GM20431 (cell line): ENCODE measurements at regions not wholly inside any gene's neighbourhood (a gene's known extent, or its start where the extent isn't known, plus 50 kb on each side); places are given as distances from the start of the nearest gene placed in this dataset.
"Not testable (repeated sequence)": the region's sequence is repeated elsewhere in the genome, so short reads cannot be mapped to it uniquely, and the experiment has no call there.

ENCODE experiments used
- in situ Hi-C: fragments of 300-500 bp; cut with MseI, MboI; formaldehyde crosslinking; loops from one replicate; pipeline ENCODE4 v1.15.0; 2020; ENCODE audit warnings: low sequenced_read_pairs; ENCODE audit not compliant: unreplicated experiment

DNA sequence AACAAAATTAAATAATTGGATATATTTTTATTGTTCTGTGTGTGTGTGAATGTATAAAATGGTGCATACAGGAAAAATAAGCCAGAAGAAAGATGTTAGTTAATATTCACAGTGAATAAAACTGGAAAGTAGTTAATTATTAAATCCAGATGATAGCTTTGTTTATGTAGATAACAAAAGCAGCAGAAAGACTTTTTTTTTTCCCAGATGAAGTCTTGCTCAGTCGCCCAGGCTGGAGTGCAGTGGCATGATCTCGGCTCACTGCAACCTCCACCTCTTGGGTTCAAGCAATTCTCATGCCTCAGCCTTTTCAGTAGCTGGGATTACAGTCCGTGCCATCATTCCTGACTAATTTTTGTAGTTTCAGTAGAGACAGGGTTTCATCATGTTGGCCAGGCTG is 140.1 kb downstream of the ZNF486 start:
- in situ Hi-C loops = no loop called here

DNA sequence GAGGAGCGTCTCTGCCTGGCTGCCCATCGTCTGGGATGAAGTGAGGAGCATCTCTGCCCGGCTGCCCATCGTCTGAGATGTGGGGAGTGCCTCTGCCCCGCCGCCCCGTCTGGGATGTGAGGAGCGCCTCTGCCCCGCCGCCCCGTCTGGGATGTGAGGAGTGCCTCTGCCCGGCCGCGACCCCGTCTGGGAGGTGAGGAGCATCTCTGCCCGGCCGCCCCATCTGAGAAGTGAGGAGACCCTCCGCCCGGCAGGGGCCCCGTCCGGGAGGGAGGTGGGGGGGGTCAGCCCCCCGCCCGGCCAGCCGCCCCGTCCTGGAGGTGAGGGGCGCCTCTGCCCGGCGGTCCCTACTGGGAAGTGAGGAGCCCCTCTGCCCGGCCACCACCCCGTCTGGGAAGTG is 129.3 kb downstream of the ZNF486 start:
- in situ Hi-C loops = loop anchor here (25.0 kb wide), 1 partner anchor 759 kb away; the partner anchor contains the start of genes CILP2 and YJEFN3

DNA sequence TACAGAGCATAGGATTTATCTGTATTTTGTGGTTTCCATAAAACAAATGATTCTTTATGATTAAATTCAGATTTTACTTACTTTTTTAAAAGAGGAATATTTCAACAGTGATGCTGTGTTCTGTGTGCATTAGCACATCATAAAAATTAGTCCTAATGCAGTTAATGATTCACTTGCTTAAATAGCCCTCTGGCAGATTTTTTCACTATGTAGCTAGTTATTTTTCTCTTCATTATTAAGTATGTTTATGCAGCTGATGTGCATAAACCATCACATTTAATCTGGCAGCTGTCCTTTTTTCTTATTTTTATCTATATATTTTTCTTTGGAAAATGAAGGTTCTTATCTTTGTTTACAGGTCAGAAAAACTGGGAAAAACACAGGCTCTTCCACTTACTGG is 127.2 kb downstream of the ZNF486 start:
- in situ Hi-C loops = loop anchor here (25.0 kb wide), 1 partner anchor 757 kb away; the partner anchor contains the start of genes CILP2 and YJEFN3

- in situ Hi-C loops = loop anchor here (25.0 kb wide), 1 partner anchor 755 kb away; the partner anchor contains the start of genes CILP2 and YJEFN3
These were observed 125.5 kb downstream of the ZNF486 start for GRCh38 chr19:20292520-20292919.

DNA sequence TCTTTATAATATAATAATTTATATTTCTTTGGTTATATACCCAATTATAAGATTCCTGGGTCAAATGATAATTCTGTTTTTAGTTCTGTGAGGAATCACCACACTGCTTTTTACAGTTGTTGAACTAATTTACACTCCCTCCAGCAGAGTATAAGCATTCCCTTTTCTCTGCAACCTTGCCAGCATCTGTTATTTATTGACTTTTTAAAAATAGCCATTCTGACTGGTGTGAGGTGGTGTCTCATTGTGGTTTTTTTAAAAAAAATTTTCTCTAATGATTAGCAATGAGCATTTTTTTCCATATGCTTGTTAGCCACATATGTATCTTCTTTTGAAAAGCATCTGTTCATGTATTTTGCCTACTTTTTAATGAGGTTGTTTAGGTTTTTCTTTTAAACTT is 122.2 kb downstream of the ZNF486 start:
- in situ Hi-C loops = loop anchor here (25.0 kb wide), 1 partner anchor 752 kb away; the partner anchor contains the start of genes CILP2 and YJEFN3

- in situ Hi-C loops = loop anchor here (25.0 kb wide), 1 partner anchor 750 kb away; the partner anchor contains the start of genes CILP2 and YJEFN3
These were observed 120.1 kb downstream of the ZNF486 start for GRCh38 chr19:20287070-20287469.

- in situ Hi-C loops = loop anchor here (25.0 kb wide), 1 partner anchor 749 kb away; the partner anchor contains the start of genes CILP2 and YJEFN3
These were observed 118.9 kb downstream of the ZNF486 start for GRCh38 chr19:20285876-20286275.

DNA sequence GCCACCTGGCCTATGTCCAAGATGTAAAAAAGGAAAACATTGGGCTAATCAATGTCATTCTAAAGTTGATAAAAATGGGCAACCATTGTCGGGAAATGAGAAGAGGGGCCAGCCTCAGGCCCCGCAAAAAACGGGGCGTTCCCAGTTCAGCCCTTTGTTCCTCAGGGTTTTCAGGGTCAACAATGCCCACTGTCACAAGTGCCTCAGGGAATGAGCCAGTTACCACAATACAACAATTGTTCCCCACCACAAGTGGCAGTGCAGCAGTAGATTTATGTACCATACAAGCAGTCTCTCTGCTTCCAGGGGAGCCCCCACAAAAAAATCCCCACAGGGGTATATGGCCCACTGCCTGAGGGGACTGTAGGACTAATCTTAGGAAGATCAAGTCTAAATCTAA is 112.5 kb downstream of the ZNF486 start:
- in situ Hi-C loops = loop anchor here (25.0 kb wide), 1 partner anchor 742 kb away; the partner anchor contains the start of genes CILP2 and YJEFN3

DNA sequence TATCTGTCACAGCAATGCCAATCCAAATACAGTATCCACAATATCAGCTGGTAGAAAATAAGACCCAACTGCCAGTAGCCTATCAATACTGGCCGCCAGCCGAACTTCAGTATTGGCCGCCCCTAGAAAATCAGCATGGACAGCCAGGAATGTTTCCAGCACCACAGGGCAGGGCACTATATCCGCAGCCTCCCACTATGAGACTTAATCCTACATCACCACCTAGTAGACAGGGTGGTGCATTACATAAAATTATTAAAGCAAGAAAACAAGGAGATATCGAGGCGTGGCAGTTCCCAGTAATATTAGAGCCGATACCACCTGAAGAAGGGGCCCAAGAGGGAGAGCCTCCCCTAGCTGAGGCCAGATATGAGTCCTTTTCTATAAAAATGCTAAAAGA is 111.3 kb downstream of the ZNF486 start:
- in situ Hi-C loops = loop anchor here (25.0 kb wide), 1 partner anchor 741 kb away; the partner anchor contains the start of genes CILP2 and YJEFN3

DNA sequence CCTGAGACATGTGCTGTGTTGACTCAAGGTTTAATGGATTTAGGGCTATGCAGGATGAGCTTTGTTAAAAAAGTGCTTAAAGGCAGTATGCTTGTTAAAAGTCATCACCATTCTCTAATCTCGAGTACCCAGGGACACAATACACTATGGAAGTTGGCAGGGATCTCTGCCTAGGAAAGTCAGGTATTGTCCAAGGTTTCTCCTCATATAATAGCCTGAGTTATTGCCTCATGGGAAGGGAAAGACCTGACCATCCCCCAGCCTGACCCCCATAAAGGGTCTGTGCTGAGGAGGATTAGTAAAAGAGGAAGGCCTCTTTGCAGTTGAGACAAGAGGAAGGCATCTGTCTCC is 109.7 kb downstream of the ZNF486 start:
- in situ Hi-C loops = loop anchor here (25.0 kb wide), 1 partner anchor 739 kb away; the partner anchor contains the start of genes CILP2 and YJEFN3

GRCh38 chr19:20276011-20276731 is 109.2 kb downstream of the ZNF486 start:
- in situ Hi-C loops = loop anchor here (25.0 kb wide), 1 partner anchor 739 kb away; the partner anchor contains the start of genes CILP2 and YJEFN3

- in situ Hi-C loops = no loop called here
These were observed 107.0 kb downstream of the ZNF486 start for GRCh38 chr19:20273951-20274570.

- in situ Hi-C loops = no loop called here
These were observed 106.4 kb downstream of the ZNF486 start for GRCh38 chr19:20273376-20273775.

GRCh38 chr19:20272627-20273010 is 105.6 kb downstream of the ZNF486 start:
- in situ Hi-C loops = not testable (repeated sequence)

DNA sequence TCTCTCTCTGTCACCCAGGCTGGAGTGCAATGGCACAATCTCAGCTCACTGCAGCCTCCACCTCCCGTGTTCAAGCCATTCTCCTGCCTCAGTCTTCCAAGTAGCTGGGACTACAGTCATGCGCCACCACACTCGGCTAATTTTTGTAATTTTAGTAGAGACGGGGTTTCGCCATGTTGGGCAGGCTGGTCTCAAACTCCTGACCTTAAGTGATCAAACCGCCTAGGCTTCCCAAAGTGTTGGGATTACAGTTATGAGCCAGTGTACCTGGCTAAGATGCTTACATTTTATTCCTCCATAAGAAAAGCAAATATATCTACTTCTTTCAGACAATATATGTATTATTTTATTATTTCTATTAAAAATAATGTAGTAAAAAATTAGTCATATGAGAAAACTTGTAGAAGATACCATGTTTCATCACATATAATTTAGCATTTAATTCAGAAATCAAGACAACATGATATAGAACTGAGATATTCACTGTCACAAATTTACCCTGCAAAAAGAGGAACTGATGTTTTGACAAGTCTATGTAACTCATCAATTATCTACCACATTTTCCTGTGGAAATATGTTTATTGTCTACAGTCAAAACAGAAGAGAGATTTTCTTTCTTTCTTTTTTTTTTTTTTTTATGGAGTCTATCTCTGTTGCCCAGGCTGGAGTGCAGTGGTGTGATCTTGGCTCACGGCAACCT is 105.1 kb downstream of the ZNF486 start:
- in situ Hi-C loops = not testable (repeated sequence)

DNA sequence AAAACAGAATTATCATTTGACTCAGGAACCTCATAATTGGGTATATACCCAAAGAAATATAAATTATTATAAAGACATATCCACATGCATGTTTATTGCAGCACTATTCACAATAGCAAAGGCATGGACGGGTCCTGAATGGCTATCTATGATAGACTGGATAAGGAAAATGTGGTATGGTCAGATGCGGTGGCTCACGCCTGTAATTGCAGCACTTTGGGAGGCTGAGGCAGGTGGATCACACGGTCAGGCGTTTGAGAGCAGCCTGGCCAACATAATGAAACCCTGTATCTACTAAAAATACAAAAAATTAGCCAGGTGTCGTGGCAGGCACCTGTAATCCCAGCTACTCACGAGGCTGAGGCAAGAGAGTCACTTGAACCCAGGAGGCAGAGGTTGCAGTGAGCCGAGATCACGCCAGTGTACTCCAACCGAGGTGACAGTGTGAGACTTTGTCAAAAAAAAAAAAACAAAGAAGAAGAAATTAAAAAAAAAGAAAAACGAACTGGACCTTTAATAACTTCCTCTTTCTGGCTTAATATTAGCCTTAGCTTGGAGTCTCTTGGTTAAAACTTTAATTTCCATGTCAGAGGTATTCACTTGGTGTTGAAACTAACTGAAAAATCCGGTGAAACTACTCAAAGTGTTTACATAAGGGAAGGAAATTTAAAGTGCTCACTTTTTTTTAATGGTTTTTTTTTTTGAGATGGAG is 104.4 kb downstream of the ZNF486 start:
- in situ Hi-C loops = no loop called here

GRCh38 chr19:20269461-20269860 is 102.4 kb downstream of the ZNF486 start:
- in situ Hi-C loops = no loop called here

- in situ Hi-C loops = not testable (repeated sequence)
These were observed 94.5 kb downstream of the ZNF486 start for GRCh38 chr19:20261513-20261912.

DNA sequence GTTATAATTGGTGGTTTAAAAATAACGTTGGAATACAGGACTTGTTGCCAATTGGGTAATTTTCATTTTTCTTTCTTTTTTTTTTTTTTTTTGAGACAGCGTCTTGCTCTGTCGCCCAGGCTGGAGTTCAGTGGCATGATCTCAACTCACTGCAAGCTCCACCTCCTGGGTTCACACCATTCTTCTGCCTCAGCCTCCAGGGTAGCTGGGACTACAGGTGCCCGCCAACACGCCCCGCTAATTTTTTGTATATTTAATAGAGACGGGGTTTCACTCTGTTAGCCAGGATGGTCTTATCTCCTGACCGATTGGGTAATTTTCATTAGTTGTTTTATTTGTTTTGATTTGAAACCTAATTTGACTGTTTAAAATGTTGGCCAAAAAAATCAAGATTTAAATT is 93.7 kb downstream of the ZNF486 start:
- in situ Hi-C loops = not testable (repeated sequence)

- in situ Hi-C loops = no loop called here
These were observed 92.6 kb downstream of the ZNF486 start for GRCh38 chr19:20259615-20260014.
